H9 (cell line): ENCODE measurements at regions not wholly inside any gene's neighbourhood (a gene's known extent, or its start where the extent isn't known, plus 50 kb on each side); places are given as distances from the start of the nearest gene placed in this dataset.

Source experiments
- DNase-seq: peaks from one replicate; pipeline ENCODE4 v3.0.0-alpha.2; 2017
- H2AFZ ChIP-seq: one replicate; pipeline ENCODE4 v1.6.1; 2013; ENCODE audit warnings: mild to moderate bottlenecking, low read length, control low read depth, moderate library complexity
- H2AK5ac ChIP-seq: 2 replicates; pipeline ENCODE4 v1.6.1; 2013; ENCODE audit warnings: low read length, control low read depth, mixed read lengths; ENCODE audit not compliant: insufficient read length
- H2BK120ac ChIP-seq: one replicate; pipeline ENCODE4 v1.6.1; 2013; ENCODE audit warnings: low read depth, mild to moderate bottlenecking, low read length, control low read depth, inconsistent platforms; ENCODE audit not compliant: poor library complexity, severe bottlenecking
- H2BK12ac ChIP-seq: 2 replicates; pipeline ENCODE4 v1.6.1; 2013; ENCODE audit warnings: low read length, control low read depth, mixed read lengths, low read depth; ENCODE audit not compliant: insufficient read length
- H2BK15ac ChIP-seq: 2 replicates; pipeline ENCODE4 v1.6.1; 2013; ENCODE audit warnings: low read depth, low read length, control low read depth
- H2BK20ac ChIP-seq: one replicate; pipeline ENCODE4 v1.6.1; 2013; ENCODE audit warnings: low read depth, mild to moderate bottlenecking, low read length, control low read depth, inconsistent platforms; ENCODE audit not compliant: poor library complexity, severe bottlenecking
- H2BK5ac ChIP-seq: 2 replicates; pipeline ENCODE4 v1.6.1; 2013; ENCODE audit warnings: low read length, control low read depth, mixed read lengths; ENCODE audit not compliant: insufficient read length
- H3K14ac ChIP-seq: 2 replicates; pipeline ENCODE4 v1.6.1; 2013; ENCODE audit warnings: low read length, control low read depth; ENCODE audit not compliant: insufficient read depth
- H3K18ac ChIP-seq: 2 replicates; pipeline ENCODE4 v1.6.1; 2013; ENCODE audit warnings: low read depth, mild to moderate bottlenecking, mixed read lengths, low read length, control low read depth; ENCODE audit not compliant: insufficient read length
- H3K23ac ChIP-seq: 2 replicates; pipeline ENCODE4 v1.6.1; 2013; ENCODE audit warnings: low read length, control low read depth, mixed read lengths, low read depth; ENCODE audit not compliant: insufficient read length
- H3K23me2 ChIP-seq: 2 replicates; pipeline ENCODE4 v1.6.1; 2013; ENCODE audit warnings: low read depth, mild to moderate bottlenecking, mixed read lengths, low read length, control low read depth; ENCODE audit not compliant: insufficient read length, poor library complexity, severe bottlenecking
- H3K27ac ChIP-seq: 2 replicates; pipeline ENCODE4 v1.5.1; 2013; ENCODE audit warnings: low read length, control low read depth, mixed read lengths, low read depth; ENCODE audit not compliant: insufficient read length
- H3K27me3 ChIP-seq: 2 replicates; pipeline ENCODE4 v1.6.1; 2013; ENCODE audit warnings: low read length, control low read depth, inconsistent platforms; ENCODE audit not compliant: insufficient read depth
- H3K4ac ChIP-seq: 2 replicates; pipeline ENCODE4 v1.6.1; 2013; ENCODE audit warnings: low read depth, mild to moderate bottlenecking, control low read depth, inconsistent platforms, low read length, moderate library complexity
- H3K4me1 ChIP-seq: 2 replicates; pipeline ENCODE4 v1.6.1; 2013; ENCODE audit warnings: low read length, control low read depth, inconsistent platforms; ENCODE audit not compliant: insufficient read depth
- H3K4me2 ChIP-seq: 2 replicates; pipeline ENCODE4 v1.6.1; 2013; ENCODE audit warnings: low read length, control low read depth, mixed read lengths; ENCODE audit not compliant: insufficient read length, insufficient read depth
- H3K56ac ChIP-seq: 2 replicates; pipeline ENCODE4 v1.6.1; 2013; ENCODE audit warnings: low read depth, mild to moderate bottlenecking, mixed read lengths, low read length, control low read depth; ENCODE audit not compliant: insufficient read length
- H3K79me1 ChIP-seq: 2 replicates; pipeline ENCODE4 v1.6.1; 2013; ENCODE audit warnings: low read depth, mild to moderate bottlenecking, moderate library complexity, low read length, control low read depth, inconsistent platforms; ENCODE audit not compliant: insufficient read depth, poor library complexity, severe bottlenecking
- H3K79me2 ChIP-seq: 2 replicates; pipeline ENCODE4 v1.6.1; 2013; ENCODE audit warnings: low read length, control low read depth, inconsistent platforms; ENCODE audit not compliant: insufficient read depth
- H3K9ac ChIP-seq: 2 replicates; pipeline ENCODE4 v1.6.1; 2013; ENCODE audit warnings: low read length, control low read depth, mixed read lengths; ENCODE audit not compliant: insufficient read length; ENCODE audit errors: extremely low read depth
- H3K9me3 ChIP-seq: one replicate; pipeline ENCODE4 v1.6.1; 2013; ENCODE audit warnings: low read depth, low read length, inconsistent platforms; ENCODE audit not compliant: control insufficient read depth
- H3T11ph ChIP-seq: one replicate; pipeline ENCODE4 v1.6.1; 2013; ENCODE audit warnings: mild to moderate bottlenecking, low read length, control low read depth, inconsistent platforms
- H4K20me1 ChIP-seq: one replicate; pipeline ENCODE4 v1.6.1; 2013; ENCODE audit not compliant: control insufficient read depth, insufficient read length, insufficient read depth
- H4K5ac ChIP-seq: 2 replicates; pipeline ENCODE4 v1.6.1; 2013; ENCODE audit warnings: low read depth, mild to moderate bottlenecking, mixed read lengths, low read length, control low read depth; ENCODE audit not compliant: insufficient read length
- H4K8ac ChIP-seq: replicated peaks from 2 replicates; pipeline ENCODE4 v1.6.1; 2013; ENCODE audit warnings: low read length, control low read depth, mixed read lengths, low read depth; ENCODE audit not compliant: insufficient read length
- H4K91ac ChIP-seq: 2 replicates; pipeline ENCODE4 v1.6.1; 2013; ENCODE audit warnings: low read depth, mild to moderate bottlenecking, moderate library complexity, mixed read lengths, low read length, control low read depth; ENCODE audit not compliant: insufficient read length
- H3K27ac Mint-ChIP-seq, 3 experiments: 2 replicates in 2 of 3; 3 replicates in 1 of 3; pipeline ENCODE4 v1.8.0; 2020 to 2021; ENCODE audit warnings: mixed read lengths in 3 of 3, mild to moderate bottlenecking in 1 of 3, moderate library complexity in 1 of 3
- H3K27me3 Mint-ChIP-seq: 2 replicates; pipeline ENCODE4 v1.8.0; 2021; ENCODE audit warnings: low read depth, mild to moderate bottlenecking, moderate library complexity, mixed read lengths
- H3K36me3 Mint-ChIP-seq, 3 experiments: 2 replicates in 2 of 3; 3 replicates in 1 of 3; pipeline ENCODE4 v1.8.0; 2020 to 2021; ENCODE audit warnings: low read depth in 3 of 3, mixed read lengths in 3 of 3; ENCODE audit not compliant: insufficient read depth in 1 of 3
- H3K4me1 Mint-ChIP-seq, 2 experiments: 2 replicates each; pipeline ENCODE4 v1.8.0; 2020; ENCODE audit warnings: mixed read lengths in 2 of 2
- H3K4me3 Mint-ChIP-seq, 2 experiments: 2 replicates in 1 of 2; 3 replicates in 1 of 2; pipeline ENCODE4 v1.8.0; 2020 to 2021; ENCODE audit warnings: mild to moderate bottlenecking in 2 of 2, mixed read lengths in 2 of 2, moderate library complexity in 1 of 2
- H3K9me3 Mint-ChIP-seq, 2 experiments: 2 replicates in 1 of 2; 3 replicates in 1 of 2; pipeline ENCODE4 v1.8.0; 2020; ENCODE audit warnings: mild to moderate bottlenecking in 2 of 2, mixed read lengths in 2 of 2, moderate library complexity in 1 of 2
- TF ChIP-seq, protein P1 (sequence below): fragments of 200-600 bp; sonication (generic); conservative IDR thresholded peaks from 3 replicates; pipeline ENCODE4 v1.8.0; 2021; ENCODE audit warnings: antibody characterized with exemption, mild to moderate bottlenecking

DNA sequence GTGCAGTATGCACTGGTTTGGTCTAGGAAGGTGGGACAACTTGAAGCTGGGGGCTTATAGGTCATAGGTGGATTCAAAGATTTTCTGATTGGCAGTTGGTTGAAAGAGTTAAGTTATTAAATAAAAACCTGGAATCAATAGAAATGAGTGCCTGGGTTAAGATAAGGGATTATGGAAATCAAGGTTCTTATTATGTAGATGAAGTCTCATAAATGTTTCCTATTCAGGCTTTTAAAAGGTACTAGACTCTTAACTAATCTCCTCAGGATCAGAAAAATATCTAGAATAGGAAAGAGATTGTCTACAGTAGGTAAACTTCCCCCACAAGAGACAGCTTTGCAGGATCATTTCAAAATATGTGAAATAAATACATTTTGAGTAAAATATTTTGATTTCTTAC, 163.3 kb upstream of the FBN2 start:
- H3K27me3 ChIP-seq, result no peaks in the 10 kb centered on the region
- H3K23ac ChIP-seq, result no peak overlapping the region
- H3K23me2 ChIP-seq, result no peaks in the 10 kb centered on the region
- no peak overlapping the region for H4K91ac ChIP-seq
- no peaks in the 10 kb centered on the region for H3K27me3 Mint-ChIP-seq
- no peak overlapping the region for H3K4me2 ChIP-seq
- H4K8ac ChIP-seq, result no peak overlapping the region
- H3K36me3 Mint-ChIP-seq, result peaks cover 0 to 11% (median 5%) of the 10 kb centered on the region in 3 experiments; a peak in 4 of 7 replicates
- H3K18ac ChIP-seq, result no peak overlapping the region
- no peak overlapping the region for H2BK5ac ChIP-seq
- H3K79me1 ChIP-seq, result no peaks in the 10 kb centered on the region
- H2AK5ac ChIP-seq, result no peak overlapping the region
- no peaks in the 10 kb centered on the region for H4K20me1 ChIP-seq
- H3K9me3 Mint-ChIP-seq, result peaks cover 0 to 4% of the 10 kb centered on the region in 2 experiments; a peak in 2 of 5 replicates
- H3K9ac ChIP-seq, result no peak overlapping the region
- no peak for DNase-seq
- H3K9me3 ChIP-seq, result no peaks in the 10 kb centered on the region
- H3T11ph ChIP-seq, result no peak overlapping the region
- no peak overlapping the region for H3K14ac ChIP-seq
- no peak overlapping the region for H3K4ac ChIP-seq
- no peak overlapping the region for H4K5ac ChIP-seq
- H3K27ac Mint-ChIP-seq, result peak overlapping the region in 2 of 3 experiments; percentile 70 to 78; a peak in 3 of 7 replicates
- no peak overlapping the region for H3K27ac ChIP-seq
- H3K4me1 ChIP-seq, result peaks cover 4% of the 10 kb centered on the region; the same call in 1 of the 2 replicates
- H3K56ac ChIP-seq, result no peak overlapping the region
- H3K4me1 Mint-ChIP-seq, result peaks cover 50 to 56% of the 10 kb centered on the region in 2 experiments
- H2BK12ac ChIP-seq, result no peak overlapping the region
- H2AFZ ChIP-seq, result no peak overlapping the region
- no peak overlapping the region for H2BK120ac ChIP-seq
- no peak overlapping the region for H2BK15ac ChIP-seq
- H3K79me2 ChIP-seq, result no peaks in the 10 kb centered on the region
- TF ChIP-seq, protein P1, sequence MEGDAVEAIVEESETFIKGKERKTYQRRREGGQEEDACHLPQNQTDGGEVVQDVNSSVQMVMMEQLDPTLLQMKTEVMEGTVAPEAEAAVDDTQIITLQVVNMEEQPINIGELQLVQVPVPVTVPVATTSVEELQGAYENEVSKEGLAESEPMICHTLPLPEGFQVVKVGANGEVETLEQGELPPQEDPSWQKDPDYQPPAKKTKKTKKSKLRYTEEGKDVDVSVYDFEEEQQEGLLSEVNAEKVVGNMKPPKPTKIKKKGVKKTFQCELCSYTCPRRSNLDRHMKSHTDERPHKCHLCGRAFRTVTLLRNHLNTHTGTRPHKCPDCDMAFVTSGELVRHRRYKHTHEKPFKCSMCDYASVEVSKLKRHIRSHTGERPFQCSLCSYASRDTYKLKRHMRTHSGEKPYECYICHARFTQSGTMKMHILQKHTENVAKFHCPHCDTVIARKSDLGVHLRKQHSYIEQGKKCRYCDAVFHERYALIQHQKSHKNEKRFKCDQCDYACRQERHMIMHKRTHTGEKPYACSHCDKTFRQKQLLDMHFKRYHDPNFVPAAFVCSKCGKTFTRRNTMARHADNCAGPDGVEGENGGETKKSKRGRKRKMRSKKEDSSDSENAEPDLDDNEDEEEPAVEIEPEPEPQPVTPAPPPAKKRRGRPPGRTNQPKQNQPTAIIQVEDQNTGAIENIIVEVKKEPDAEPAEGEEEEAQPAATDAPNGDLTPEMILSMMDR, result no peak
- no peak overlapping the region for H2BK20ac ChIP-seq
- H3K4me3 Mint-ChIP-seq, result no peak overlapping the region
